ENCODE measurements at regions not wholly inside any gene's neighbourhood (a gene's known extent, or its start where the extent isn't known, plus 50 kb on each side); places are given as distances from the start of the nearest gene placed in this dataset.

- TF ChIP-seq EZH2 (IDR thresholded peaks at IDR 0.05; ENCODE audit: insufficient read depth, poor library complexity, severe bottlenecking), result no peak
- TF ChIP-seq EZH2phosphoT487 (IDR thresholded peaks at IDR 0.05; ENCODE audit: insufficient read depth, low read depth), result no peak
Measured at GRCh38 chr17:79159926-79160325, 85.3 kb downstream of the ENGASE start.

All from GM23248 (cell line).